ENCODE measurements at regions not wholly inside any gene's neighbourhood (a gene's known extent, or its start where the extent isn't known, plus 50 kb on each side); places are given as distances from the start of the nearest gene placed in this dataset.
"Not testable (repeated sequence)": the region's sequence is repeated elsewhere in the genome, so short reads cannot be mapped to it uniquely, and the experiment has no call there.

DNA sequence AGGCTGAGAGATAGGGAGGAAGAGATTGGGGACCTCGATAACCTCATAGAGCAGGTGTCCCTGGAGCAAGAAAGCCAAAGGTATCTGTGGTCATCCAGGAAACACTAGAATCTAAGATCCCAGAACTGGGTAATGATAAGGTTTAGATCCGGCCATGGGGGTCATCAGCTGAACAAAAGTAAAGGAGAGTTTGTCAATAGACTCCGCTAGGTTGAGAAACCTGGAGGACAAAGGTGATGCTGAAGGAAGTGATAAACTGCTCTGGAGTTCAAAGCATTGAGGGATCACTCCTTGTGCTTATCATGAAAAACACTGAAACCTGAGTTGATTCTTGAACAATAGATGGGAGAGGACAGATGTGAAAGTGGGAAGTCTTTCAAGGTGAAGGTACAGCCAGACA is 59.5 kb upstream of the SLC2A1 start:
- Histone ChIP-seq H3K4me3 (ENCODE audit: low read length) (no peak overlapping the region), H3K36me3 (ENCODE audit: insufficient read depth, low read depth, low read length) (no peaks in the 10 kb centered on the region), H3K9me3 (ENCODE audit: insufficient read depth, low read depth, low read length) (no peaks in the 10 kb centered on the region), H3K27ac (ENCODE audit: low read length) (no peak overlapping the region), H3K4me1 (ENCODE audit: insufficient read depth, low read length) (no peaks in the 10 kb centered on the region), H3K27me3 (ENCODE audit: insufficient read depth, low read length) (no peaks in the 10 kb centered on the region), H3K9ac (ENCODE audit: low read depth, low read length) (no peak overlapping the region)

DNA sequence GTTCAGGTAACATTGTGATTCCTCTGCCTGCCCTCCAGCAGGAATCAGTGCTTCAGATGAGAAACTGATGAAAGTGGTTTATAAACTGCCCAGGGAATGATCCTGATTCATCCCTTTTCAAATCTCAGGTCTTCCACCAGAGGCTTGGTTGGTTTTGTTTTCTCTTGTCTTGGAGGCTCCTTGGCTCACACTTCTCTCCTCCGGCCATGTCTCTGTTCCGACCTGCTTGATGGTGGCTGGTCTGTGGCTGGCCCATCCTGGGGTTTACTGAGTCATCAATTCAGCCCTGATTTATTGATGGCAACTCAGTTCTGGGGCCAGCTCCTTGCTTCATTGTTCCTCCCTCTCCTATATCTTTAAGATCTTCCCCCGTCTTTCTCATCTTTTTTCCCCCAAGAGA is 56.6 kb upstream of the SLC2A1 start:
- H3K9ac ChIP-seq (ENCODE audit: low read depth, low read length): no peak overlapping the region
- H3K36me3 ChIP-seq (ENCODE audit: insufficient read depth, low read depth, low read length): no peaks in the 10 kb centered on the region
- H3K27ac ChIP-seq (ENCODE audit: low read length): no peak overlapping the region
- H3K4me3 ChIP-seq (ENCODE audit: low read length): no peak overlapping the region
- H3K27me3 ChIP-seq (ENCODE audit: insufficient read depth, low read length): no peaks in the 10 kb centered on the region
- H3K9me3 ChIP-seq (ENCODE audit: insufficient read depth, low read depth, low read length): no peaks in the 10 kb centered on the region
- 0 out of 2 replicates have a peak, but pooled peaks cover 2% of the 10 kb centered on the region for H3K4me1 ChIP-seq (ENCODE audit: insufficient read depth, low read length)

DNA sequence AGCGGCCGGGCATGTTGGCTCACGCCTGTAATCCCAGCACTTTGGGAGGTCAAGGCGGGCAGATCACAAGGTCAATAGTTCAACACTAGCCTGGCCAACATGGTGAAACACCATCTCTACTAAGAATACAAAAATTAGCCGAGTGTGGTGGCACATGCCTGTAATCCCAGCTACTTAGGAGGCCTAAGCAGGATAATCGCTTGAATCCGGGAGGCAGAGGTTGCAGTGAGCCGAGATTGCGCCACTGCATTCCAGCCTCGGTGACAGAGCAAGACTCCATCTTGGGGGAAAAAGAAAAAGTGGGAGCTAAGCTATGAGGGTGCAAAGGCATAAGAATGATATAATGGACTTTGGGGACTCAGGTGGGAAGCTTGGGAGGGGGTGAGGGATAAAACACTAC is 55.9 kb upstream of the SLC2A1 start:
- H3K36me3 ChIP-seq (ENCODE audit: insufficient read depth, low read depth, low read length); H3K27me3 ChIP-seq (ENCODE audit: insufficient read depth, low read length); H3K4me1 ChIP-seq (ENCODE audit: insufficient read depth, low read length); H3K9me3 ChIP-seq (ENCODE audit: insufficient read depth, low read depth, low read length); H3K4me3 ChIP-seq (ENCODE audit: low read length); H3K27ac ChIP-seq (ENCODE audit: low read length); H3K9ac ChIP-seq (ENCODE audit: low read depth, low read length): not testable (repeated sequence)

DNA sequence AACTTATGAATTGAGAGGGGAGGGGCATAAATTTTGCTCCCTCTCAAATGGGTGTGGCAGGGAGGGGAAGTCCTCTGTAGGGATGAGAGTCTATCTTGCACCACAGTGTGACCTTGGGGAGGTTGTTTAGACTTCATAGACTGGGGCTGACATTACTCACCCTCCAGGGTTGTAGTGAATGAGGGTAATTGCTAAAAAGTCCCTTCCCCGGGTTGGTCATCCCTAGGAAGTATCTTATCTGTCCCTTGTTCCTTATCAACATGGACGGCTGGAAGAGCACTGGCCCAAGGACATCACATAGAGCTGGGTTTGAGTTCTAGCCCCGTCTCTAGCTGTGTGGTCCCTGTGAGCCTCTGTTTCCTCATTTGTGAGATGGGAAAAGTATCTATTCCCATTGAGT is 52.4 kb upstream of the SLC2A1 start:
- Histone ChIP-seq H3K9ac (ENCODE audit: low read depth, low read length) (no peak overlapping the region), H3K27ac (ENCODE audit: low read length) (no peak overlapping the region), H3K4me1 (ENCODE audit: insufficient read depth, low read length) (peaks cover 20% of the 10 kb centered on the region), H3K4me3 (ENCODE audit: low read length) (no peak overlapping the region), H3K9me3 (ENCODE audit: insufficient read depth, low read depth, low read length) (no peaks in the 10 kb centered on the region), H3K27me3 (ENCODE audit: insufficient read depth, low read length) (no peaks in the 10 kb centered on the region), H3K36me3 (ENCODE audit: insufficient read depth, low read depth, low read length) (no peaks in the 10 kb centered on the region)

DNA sequence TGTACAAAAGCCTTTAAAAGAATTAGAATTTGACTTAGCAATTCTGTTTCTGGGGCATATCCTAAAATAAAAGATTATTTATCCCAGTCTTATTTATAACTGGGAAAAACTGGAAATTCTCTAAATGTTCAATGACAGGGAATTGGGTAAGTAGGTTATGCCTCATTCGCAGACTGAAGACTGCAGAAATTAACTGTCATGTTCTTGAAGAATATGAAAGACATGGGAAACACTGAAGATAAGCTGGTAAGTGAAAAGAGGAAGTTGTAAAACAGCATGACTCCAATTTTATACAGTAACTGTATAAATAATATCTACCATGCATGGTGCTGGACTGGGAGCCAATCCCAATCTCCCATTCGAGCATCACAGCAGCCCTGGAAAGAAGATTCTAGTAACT is 50.6 kb upstream of the SLC2A1 start:
- no peaks in the 10 kb centered on the region for H3K36me3 ChIP-seq (ENCODE audit: insufficient read depth, low read depth, low read length)
- H3K9me3 ChIP-seq (ENCODE audit: insufficient read depth, low read depth, low read length): no peaks in the 10 kb centered on the region
- H3K4me1 ChIP-seq (ENCODE audit: insufficient read depth, low read length): peaks cover 29% of the 10 kb centered on the region
- H3K9ac ChIP-seq (ENCODE audit: low read depth, low read length): peak overlapping the region; percentile 21
- peak overlapping the region; percentile 17 for H3K4me3 ChIP-seq (ENCODE audit: low read length)
- H3K27me3 ChIP-seq (ENCODE audit: insufficient read depth, low read length): no peaks in the 10 kb centered on the region
- H3K27ac ChIP-seq (ENCODE audit: low read length): peak overlapping the region; percentile 6

DNA sequence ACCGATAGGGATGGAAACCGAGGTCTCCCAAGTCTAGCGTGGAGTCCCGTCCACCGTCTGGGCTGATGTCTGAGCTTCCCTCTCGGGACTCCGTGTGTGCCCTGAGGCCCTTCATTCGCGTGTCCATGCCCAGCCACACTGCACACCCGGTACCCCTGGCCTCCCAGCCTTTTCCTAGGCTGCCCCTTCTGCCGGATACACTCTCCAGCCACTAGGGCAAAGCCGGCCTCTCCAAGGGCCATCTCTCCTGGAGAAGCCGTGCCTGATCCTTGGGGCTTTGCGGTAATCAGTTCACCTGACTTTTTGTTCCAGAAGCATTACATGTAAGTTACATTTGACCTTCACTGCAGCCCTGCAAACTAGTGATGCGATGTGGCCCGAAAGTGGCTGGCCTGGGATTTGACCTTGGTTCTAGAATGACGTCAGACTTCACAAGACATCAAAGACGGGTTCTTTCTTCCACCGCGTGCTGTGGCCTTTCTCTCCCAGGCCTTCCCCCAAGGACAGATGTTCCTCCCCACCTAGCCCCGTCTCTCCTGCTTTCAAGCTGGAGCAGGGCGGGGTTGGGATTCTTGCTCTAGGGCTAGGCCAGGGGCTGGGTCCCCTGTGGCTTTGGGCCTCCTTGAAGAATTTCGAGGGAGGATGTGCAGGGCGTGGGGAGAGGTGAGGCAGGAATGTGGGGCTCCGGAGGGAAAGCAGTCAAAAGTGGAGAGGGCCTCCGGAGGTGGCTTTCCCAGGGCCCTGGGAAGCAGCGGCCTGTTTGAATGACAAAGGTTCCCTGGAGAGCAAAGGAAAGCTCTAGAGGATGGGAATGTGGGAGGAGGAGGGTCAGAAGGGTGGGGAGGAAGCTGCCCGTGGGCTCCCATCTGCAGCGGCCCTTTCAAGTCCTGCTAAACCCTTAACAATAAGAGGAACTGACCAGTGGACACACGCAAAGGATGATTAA is 49.7 kb upstream of the SLC2A1 start:
- Histone ChIP-seq H3K4me3 (ENCODE audit: low read length) (peak overlapping the region; percentile 48; the same call in 1 of the 2 replicates), H3K9ac (ENCODE audit: low read depth, low read length) (peak overlapping the region; percentile 76), H3K36me3 (ENCODE audit: insufficient read depth, low read depth, low read length) (no peaks in the 10 kb centered on the region), H3K9me3 (ENCODE audit: insufficient read depth, low read depth, low read length) (no peaks in the 10 kb centered on the region), H3K27me3 (ENCODE audit: insufficient read depth, low read length) (no peaks in the 10 kb centered on the region), H3K27ac (ENCODE audit: low read length) (peak overlapping the region; percentile 99), H3K4me1 (ENCODE audit: insufficient read depth, low read length) (peaks cover 29% of the 10 kb centered on the region)

Measured in iPS-20b (cell line).